Prostate gland (tissue), 2 donors: ENCODE measurements at regions not wholly inside any gene's neighbourhood (a gene's known extent, or its start where the extent isn't known, plus 50 kb on each side); places are given as distances from the start of the nearest gene placed in this dataset.

Experiments used
- CTCF ChIP-seq, 4 experiments: fragments of 200-600 bp in 2 of 4; fragments of 450-650 bp in 2 of 4; sonication (generic) in 2 of 4; IDR thresholded peaks; 1 replicate in 3 of 4; 2 replicates in 1 of 4; pipeline ENCODE4 v1.5.1; 2016 to 2019; ENCODE audit warnings: antibody characterized with exemption in 4 of 4, mild to moderate bottlenecking in 2 of 4, moderate library complexity in 2 of 4
- POLR2A ChIP-seq: fragments of 450-650 bp; IDR thresholded peaks from one replicate; pipeline ENCODE4 v1.6.1; 2016; ENCODE audit warnings: antibody characterized with exemption, mild to moderate bottlenecking

- TF ChIP-seq POLR2A (no peak), CTCF (IDR thresholded peaks at IDR 0.05) (no peak)
Measured at GRCh38 chr6:24009319-24009718, 116.7 kb upstream of the NRSN1 start.
